VCaP (cell line): ENCODE measurements at regions not wholly inside any gene's neighbourhood (a gene's known extent, or its start where the extent isn't known, plus 50 kb on each side); places are given as distances from the start of the nearest gene placed in this dataset.

Source experiments
- H3K27ac ChIP-seq: fragments of 450-650 bp; 2 replicates; pipeline ENCODE4 v1.5.1; 2017
- CTCF ChIP-seq: fragments of 450-650 bp; conservative IDR thresholded peaks from 2 replicates; pipeline ENCODE4 v1.5.1; 2017; ENCODE audit warnings: mild to moderate bottlenecking, moderate library complexity

DNA sequence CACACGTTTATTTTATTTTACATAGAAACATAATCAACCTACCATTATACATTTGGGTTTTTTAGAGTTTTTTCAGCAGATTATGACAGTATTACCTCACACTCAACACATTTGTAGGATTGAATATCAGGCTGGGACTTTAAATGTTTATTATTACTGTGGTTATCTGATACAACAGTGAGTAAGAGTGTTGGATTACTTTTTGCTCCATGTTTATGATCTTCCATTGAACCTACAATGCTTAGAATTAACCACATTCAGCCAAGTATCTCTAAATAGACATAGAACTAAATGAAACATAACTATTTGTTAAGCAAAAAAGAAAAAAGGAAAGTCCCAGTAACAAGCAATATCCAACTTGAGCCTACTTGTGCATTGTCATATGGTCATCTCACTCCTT is 607.4 kb upstream of the PITX2 start:
- no peak for TF ChIP-seq CTCF
- H3K27ac ChIP-seq, result no peak overlapping the region

DNA sequence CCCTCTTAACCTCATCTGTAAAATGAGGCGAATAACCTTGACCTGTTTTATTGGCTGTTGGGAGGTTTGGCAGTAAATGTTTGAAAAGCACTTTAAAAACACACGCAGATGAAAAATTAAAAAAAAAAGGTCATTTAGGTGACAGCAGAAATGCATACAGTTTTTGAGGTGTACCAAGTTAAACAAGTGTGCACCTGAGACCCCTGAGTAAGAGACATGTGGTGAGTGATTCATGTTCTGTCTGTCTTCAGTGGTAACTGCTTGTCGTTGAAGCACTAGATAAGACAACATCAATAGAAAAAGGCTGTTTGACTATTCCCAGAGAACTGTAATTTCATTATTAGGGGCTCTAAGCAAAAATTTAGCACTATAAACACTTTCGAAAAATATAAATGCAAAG is 608.4 kb upstream of the PITX2 start:
- H3K27ac ChIP-seq, result no peak overlapping the region
- TF ChIP-seq CTCF, result no peak

GRCh38 chr4:111234939-111235338 is 612.1 kb upstream of the PITX2 start:
- no peak for TF ChIP-seq CTCF
- no peak overlapping the region for H3K27ac ChIP-seq

GRCh38 chr4:111263836-111264235 is 641.0 kb upstream of the PITX2 start:
- H3K27ac ChIP-seq, result no peak overlapping the region
- TF ChIP-seq CTCF, result no peak

DNA sequence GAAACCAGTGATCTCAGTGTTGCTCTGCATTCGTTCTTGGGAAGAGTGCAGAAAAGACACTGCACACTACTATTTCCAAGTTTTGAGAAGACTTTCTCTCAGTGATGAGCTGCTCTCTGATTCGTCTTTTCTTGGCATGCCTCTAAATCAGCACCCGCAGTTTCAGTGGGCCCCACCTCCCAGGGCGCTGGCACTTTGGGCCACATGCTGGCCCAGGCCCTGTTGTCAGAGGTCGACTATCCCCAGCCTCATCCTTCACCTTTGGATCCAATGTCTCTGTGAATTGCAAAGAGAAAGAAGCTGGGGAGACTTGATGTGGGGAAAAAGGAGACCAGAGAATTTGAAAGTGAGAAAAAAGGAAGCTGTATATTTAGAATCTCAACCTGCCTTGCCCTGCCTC is 644.1 kb upstream of the PITX2 start:
- no peak overlapping the region for H3K27ac ChIP-seq
- no peak for TF ChIP-seq CTCF

- no peak for TF ChIP-seq CTCF
These were observed 644.9 kb upstream of the PITX2 start for GRCh38 chr4:111267786-111268185.

GRCh38 chr4:111268769-111269414 is 646.0 kb upstream of the PITX2 start:
- H3K27ac ChIP-seq, result no peak overlapping the region
- no peak for TF ChIP-seq CTCF

More at GRCh38 chr4:111267786-111268185, 644.9 kb upstream of the PITX2 start:
- no peak overlapping the region for H3K27ac ChIP-seq

- H3K27ac ChIP-seq, result no peak overlapping the region
- no peak for TF ChIP-seq CTCF
These were observed 646.6 kb upstream of the PITX2 start for GRCh38 chr4:111269439-111269838.
